DOHH2 (cell line): ENCODE measurements at regions not wholly inside any gene's neighbourhood (a gene's known extent, or its start where the extent isn't known, plus 50 kb on each side); places are given as distances from the start of the nearest gene placed in this dataset.

Experiments used
- EZH2phosphoT487 ChIP-seq: fragments of 200-600 bp; sonication (generic); IDR thresholded peaks from 2 replicates; pipeline ENCODE4 v1.6.1; 2017; ENCODE audit warnings: borderline replicate concordance, mild to moderate bottlenecking, antibody characterized with exemption, low read length, moderate library complexity, mixed read lengths
- TF ChIP-seq, protein P1 (sequence below): fragments of 200-600 bp; sonication (generic); IDR thresholded peaks from one replicate; pipeline ENCODE4 v1.5.1; 2014; ENCODE audit warnings: antibody characterized with exemption, mild to moderate bottlenecking, low read depth, low read length; ENCODE audit not compliant: poor library complexity, severe bottlenecking

DNA sequence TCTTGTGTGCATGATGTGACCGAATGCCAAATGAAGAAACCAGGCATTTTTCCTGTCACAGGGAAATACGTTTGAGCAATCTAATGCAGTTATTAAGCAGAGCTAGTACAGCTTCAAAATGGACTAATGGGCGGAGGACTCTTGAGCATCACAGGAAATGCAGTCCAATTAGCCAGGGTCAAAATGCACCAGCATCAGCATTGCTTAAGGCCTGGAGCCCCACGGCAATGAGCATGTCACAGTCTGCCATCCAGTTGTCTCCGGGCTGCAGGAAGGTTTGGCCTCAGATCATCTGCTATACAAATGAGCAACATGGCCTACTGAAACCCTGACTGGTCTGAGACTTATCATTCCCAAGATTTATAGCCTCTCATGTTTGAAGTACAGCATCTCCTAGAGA, 652.1 kb upstream of the SLC35B3 start:
- no peak for TF ChIP-seq EZH2phosphoT487
- TF ChIP-seq, protein P1, sequence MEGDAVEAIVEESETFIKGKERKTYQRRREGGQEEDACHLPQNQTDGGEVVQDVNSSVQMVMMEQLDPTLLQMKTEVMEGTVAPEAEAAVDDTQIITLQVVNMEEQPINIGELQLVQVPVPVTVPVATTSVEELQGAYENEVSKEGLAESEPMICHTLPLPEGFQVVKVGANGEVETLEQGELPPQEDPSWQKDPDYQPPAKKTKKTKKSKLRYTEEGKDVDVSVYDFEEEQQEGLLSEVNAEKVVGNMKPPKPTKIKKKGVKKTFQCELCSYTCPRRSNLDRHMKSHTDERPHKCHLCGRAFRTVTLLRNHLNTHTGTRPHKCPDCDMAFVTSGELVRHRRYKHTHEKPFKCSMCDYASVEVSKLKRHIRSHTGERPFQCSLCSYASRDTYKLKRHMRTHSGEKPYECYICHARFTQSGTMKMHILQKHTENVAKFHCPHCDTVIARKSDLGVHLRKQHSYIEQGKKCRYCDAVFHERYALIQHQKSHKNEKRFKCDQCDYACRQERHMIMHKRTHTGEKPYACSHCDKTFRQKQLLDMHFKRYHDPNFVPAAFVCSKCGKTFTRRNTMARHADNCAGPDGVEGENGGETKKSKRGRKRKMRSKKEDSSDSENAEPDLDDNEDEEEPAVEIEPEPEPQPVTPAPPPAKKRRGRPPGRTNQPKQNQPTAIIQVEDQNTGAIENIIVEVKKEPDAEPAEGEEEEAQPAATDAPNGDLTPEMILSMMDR: no peak
